H1 (cell line): ENCODE measurements at regions not wholly inside any gene's neighbourhood (a gene's known extent, or its start where the extent isn't known, plus 50 kb on each side); places are given as distances from the start of the nearest gene placed in this dataset.

ENCODE experiments used
- CTCF ChIA-PET: fragments of 300-600 bp; sonication (Branson Sonifier 250); formaldehyde crosslinking; loops from one replicate; lab custom pipeline; 2021; ENCODE audit not compliant: partially characterized antibody; lab: Charles Lee
- POLR2A ChIA-PET: fragments of 300-600 bp; sonication (Branson Sonifier 250); formaldehyde crosslinking; loops from one replicate; lab custom pipeline; 2021; ENCODE audit warnings: inconsistent platforms; ENCODE audit not compliant: partially characterized antibody; lab: Charles Lee
- DNase-seq, 2 experiments: peaks; one replicate each; pipeline versions ENCODE4 v3.0.0 to v3.0.0-alpha.2; 2010 to 2022; ENCODE audit warnings: low spot score in 2 of 2, low read depth in 1 of 2, mixed read lengths in 1 of 2
- FAIRE-seq: peaks from 2 replicates; lab custom pipeline; 2011; peaks lifted over from hg19 to GRCh38; lab: Jason Lieb, UNC
- H2AFZ ChIP-seq: 2 replicates; pipeline ENCODE4 v1.8.1; 2012; ENCODE audit warnings: low read length, inconsistent platforms
- H2AK5ac ChIP-seq: 2 replicates; pipeline ENCODE4 v1.6.1; 2013; ENCODE audit warnings: low read depth, low read length
- H2BK120ac ChIP-seq: replicated peaks from 2 replicates; pipeline ENCODE3; 2013; ENCODE audit warnings: low read depth, low read length, inconsistent platforms
- H2BK12ac ChIP-seq: 2 replicates; pipeline ENCODE4 v1.6.1; 2013; ENCODE audit warnings: low read depth, low read length
- H2BK15ac ChIP-seq: 2 replicates; pipeline ENCODE4 v1.6.1; 2013; ENCODE audit warnings: low read length
- H2BK20ac ChIP-seq: 2 replicates; pipeline ENCODE4 v1.6.1; 2013; ENCODE audit warnings: low read length
- H2BK5ac ChIP-seq: 2 replicates; pipeline ENCODE4 v1.6.1; 2013; ENCODE audit warnings: low read depth, low read length
- H3K14ac ChIP-seq: 2 replicates; pipeline ENCODE4 v1.6.1; 2013; ENCODE audit warnings: inconsistent platforms; ENCODE audit not compliant: insufficient read length
- H3K18ac ChIP-seq: 2 replicates; pipeline ENCODE4 v1.6.1; 2013; ENCODE audit warnings: low read length; ENCODE audit errors: extremely low read depth
- H3K23ac ChIP-seq: 2 replicates; pipeline ENCODE4 v1.6.1; 2013; ENCODE audit warnings: inconsistent platforms; ENCODE audit not compliant: insufficient read length
- H3K23me2 ChIP-seq: 2 replicates; pipeline ENCODE4 v1.6.1; 2013; ENCODE audit warnings: low read depth, low read length
- H3K27ac ChIP-seq: 2 replicates; pipeline ENCODE4 v1.6.1; 2011; ENCODE audit warnings: low read depth, low read length, inconsistent platforms
- H3K27me3 ChIP-seq, 4 experiments: replicated peaks in 1 of 4; 1 replicate in 1 of 4; 2 replicates in 3 of 4; pipeline versions ENCODE4 v1.6.1 to v1.8.1; 2011 to 2013; ENCODE audit warnings: low read length in 3 of 4, mild to moderate bottlenecking in 3 of 4, inconsistent platforms in 2 of 4, mixed read lengths in 2 of 4, moderate library complexity in 1 of 4; ENCODE audit not compliant: control insufficient read depth in 3 of 4, insufficient read depth in 3 of 4; ENCODE audit errors: extremely low read depth in 1 of 4
- H3K36me3 ChIP-seq, 4 experiments: 2 replicates each; pipeline versions ENCODE4 v1.6.1 to v1.8.1; 2011 to 2013; ENCODE audit warnings: mild to moderate bottlenecking in 4 of 4, low read length in 3 of 4, moderate library complexity in 2 of 4, control low read depth in 1 of 4, inconsistent platforms in 1 of 4; ENCODE audit not compliant: insufficient read depth in 4 of 4, control insufficient read depth in 2 of 4
- H3K4ac ChIP-seq: replicated peaks from 2 replicates; pipeline ENCODE3; 2013; ENCODE audit warnings: low read length, low read depth, mixed read lengths, inconsistent platforms; ENCODE audit not compliant: insufficient read length
- H3K4me1 ChIP-seq, 4 experiments: replicated peaks in 1 of 4; 1 replicate in 1 of 4; 2 replicates in 3 of 4; pipeline versions ENCODE4 v1.6.1 to v1.8.1; 2011 to 2013; ENCODE audit warnings: low read length in 3 of 4, inconsistent platforms in 2 of 4, mixed read lengths in 1 of 4; ENCODE audit not compliant: insufficient read depth in 4 of 4, control insufficient read depth in 3 of 4
- H3K4me2 ChIP-seq, 2 experiments: 2 replicates each; pipeline versions ENCODE4 v1.6.1 to v1.8.1; 2011 to 2013; ENCODE audit warnings: low read depth in 2 of 2, low read length in 2 of 2, control low read depth in 1 of 2, inconsistent platforms in 1 of 2, mild to moderate bottlenecking in 1 of 2; ENCODE audit not compliant: insufficient read depth in 1 of 2
- H3K4me3 ChIP-seq, 4 experiments: fragments of 200-600, 300-600 bp in 1 of 4; sonication (generic), shearing (Covaris generic), sonication (Bioruptor Twin) in 1 of 4; 2 replicates each; pipeline versions ENCODE4 v1.5.1 to v1.8.1; 2011 to 2016; ENCODE audit warnings: low read length in 4 of 4, low read depth in 3 of 4, control low read depth in 2 of 4, inconsistent platforms in 2 of 4, mild to moderate bottlenecking in 2 of 4, mixed read lengths in 1 of 4, moderate library complexity in 1 of 4; ENCODE audit not compliant: insufficient read depth in 2 of 4; ENCODE audit errors: extremely low read depth in 1 of 4
- H3K56ac ChIP-seq: replicated peaks from 2 replicates; pipeline ENCODE3; 2013; ENCODE audit warnings: low read depth, mild to moderate bottlenecking, mixed read lengths, low read length, inconsistent platforms; ENCODE audit not compliant: insufficient read length
- H3K79me1 ChIP-seq: 2 replicates; pipeline ENCODE4 v1.6.1; 2013; ENCODE audit warnings: low read depth, low read length, control low read depth
- H3K79me2 ChIP-seq, 2 experiments: 2 replicates each; pipeline versions ENCODE4 v1.6.1 to v1.8.1; 2012 to 2013; ENCODE audit warnings: low read length in 2 of 2, mild to moderate bottlenecking in 2 of 2, inconsistent platforms in 1 of 2; ENCODE audit not compliant: insufficient read depth in 2 of 2, control insufficient read depth in 1 of 2
- H3K9ac ChIP-seq, 4 experiments: replicated peaks in 1 of 4; 1 replicate in 1 of 4; 2 replicates in 3 of 4; pipeline versions ENCODE4 v1.6.1 to v1.8.1; 2011 to 2013; ENCODE audit warnings: low read depth in 3 of 4, low read length in 3 of 4, control low read depth in 2 of 4, mild to moderate bottlenecking in 2 of 4, moderate library complexity in 2 of 4, inconsistent platforms in 1 of 4; ENCODE audit errors: extremely low read depth in 1 of 4
- H3K9me3 ChIP-seq, 2 experiments: 2 replicates each; pipeline versions ENCODE4 v1.6.1 to v1.8.1; 2012 to 2013; ENCODE audit warnings: mild to moderate bottlenecking in 2 of 2, moderate library complexity in 2 of 2, control low read depth in 1 of 2, inconsistent platforms in 1 of 2, low read depth in 1 of 2, low read length in 1 of 2, mixed read lengths in 1 of 2; ENCODE audit not compliant: insufficient read depth in 2 of 2
- H4K20me1 ChIP-seq, 2 experiments: replicated peaks in 1 of 2; 2 replicates each; pipeline versions ENCODE3 to v1.8.1; 2011 to 2013; ENCODE audit warnings: inconsistent platforms in 2 of 2, low read length in 2 of 2, mild to moderate bottlenecking in 1 of 2; ENCODE audit not compliant: insufficient read depth in 2 of 2, control insufficient read depth in 1 of 2
- H4K5ac ChIP-seq: 2 replicates; pipeline ENCODE4 v1.6.1; 2013; ENCODE audit warnings: low read length, low read depth, mixed read lengths, inconsistent platforms; ENCODE audit not compliant: insufficient read length
- H4K8ac ChIP-seq: 2 replicates; pipeline ENCODE4 v1.8.0; 2013; ENCODE audit warnings: mild to moderate bottlenecking, moderate library complexity, low read length, inconsistent platforms; ENCODE audit not compliant: insufficient read depth; ENCODE audit errors: extremely low read depth
- H4K91ac ChIP-seq: replicated peaks from 2 replicates; pipeline ENCODE3; 2013; ENCODE audit warnings: low read length, mixed read lengths, inconsistent platforms; ENCODE audit not compliant: insufficient read length
- KDM4A ChIP-seq: IDR thresholded peaks from one replicate; pipeline ENCODE4 v1.7.1; 2012; ENCODE audit warnings: low read depth, mild to moderate bottlenecking, moderate library complexity, low read length, inconsistent platforms; ENCODE audit not compliant: severe bottlenecking
- RBBP5 ChIP-seq: IDR thresholded peaks from 2 replicates; pipeline ENCODE4 v1.7.1; 2012; ENCODE audit warnings: low read depth, mild to moderate bottlenecking, inconsistent platforms, low read length, moderate library complexity, borderline replicate concordance
- SIN3A ChIP-seq, 2 experiments: IDR thresholded peaks in 1 of 2; conservative IDR thresholded peaks in 1 of 2; 2 replicates each; pipeline ENCODE4 v1.6.1; 2011 to 2012; ENCODE audit warnings: low read length in 2 of 2, improper control_type of control experiment in 1 of 2, low read depth in 1 of 2, mild to moderate bottlenecking in 1 of 2
- TCF12 ChIP-seq: IDR thresholded peaks from 2 replicates; pipeline ENCODE4 v1.6.1; 2011; ENCODE audit warnings: low read depth, mild to moderate bottlenecking, low read length
- YY1 ChIP-seq: IDR thresholded peaks from 2 replicates; pipeline ENCODE4 v1.6.1; 2011; ENCODE audit warnings: low read depth, mild to moderate bottlenecking, low read length
- ZNF274 ChIP-seq: IDR thresholded peaks from 2 replicates; pipeline ENCODE4 v1.7.0; 2012; ENCODE audit warnings: low read length, borderline replicate concordance; ENCODE audit errors: extremely low read depth
- WGBS, 2 experiments: shearing (Covaris generic) in 1 of 2; methylation state at CpG; one replicate each; pipeline versions ENCODE4 v1.1.6 to v1.1.7; 2013 to 2015; ENCODE audit warnings: low lambda C conversion rate in 2 of 2, mixed read lengths in 2 of 2, inconsistent platforms in 1 of 2, low coverage in 1 of 2, missing lambda C conversion rate in 1 of 2; ENCODE audit not compliant: insufficient replicate concordance in 2 of 2, insufficient coverage in 1 of 2, insufficient read length in 1 of 2; ENCODE audit errors: extremely low coverage in 1 of 2, missing lambda C conversion rate in 1 of 2; 5-methylcytosine and 5-hydroxymethylcytosine counted together

DNA sequence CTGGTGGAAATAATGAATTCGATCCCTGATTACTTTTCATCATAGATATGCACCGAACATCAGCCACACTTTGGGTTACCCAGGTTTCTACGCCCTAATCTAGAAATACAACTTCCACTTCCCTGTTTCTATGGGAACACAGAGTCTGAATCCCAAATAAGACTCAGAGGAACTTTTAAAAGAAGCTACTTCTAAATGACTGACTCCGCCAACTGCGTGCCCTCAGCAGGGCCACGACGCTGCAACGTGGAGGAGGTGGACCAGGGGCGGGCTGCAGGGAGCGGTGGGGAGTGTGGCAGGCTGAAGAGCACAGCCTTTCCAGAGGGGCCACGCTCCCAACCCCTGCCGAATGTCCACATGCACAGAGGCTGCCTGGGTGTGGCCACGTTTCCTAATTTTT, 304.0 kb downstream of the SHANK2 start:
- Histone ChIP-seq H3K27ac (no peak overlapping the region), H3K79me2 (peaks cover 0 to 2% of the 10 kb centered on the region in 2 experiments; a peak in 1 of 4 replicates), H4K5ac (no peak overlapping the region), H2AK5ac (no peak overlapping the region), H3K4me1 (peaks cover 0 to 6% (median 0%) of the 10 kb centered on the region in 4 experiments; a peak in 1 of 7 replicates), H4K8ac (no peak overlapping the region)
- TF ChIP-seq ZNF274 = no peak
- TF ChIP-seq YY1 = no peak
- no peak for TF ChIP-seq KDM4A
- no peak for TF ChIP-seq SIN3A (conservative IDR thresholded peaks at IDR 0.05 in 1 of 2, IDR thresholded peaks at IDR 0.05 in 1 of 2; ENCODE audit: low read depth in 1 of 2, low read length in 2 of 2)
- TF ChIP-seq TCF12 = no peak
- no peak for TF ChIP-seq RBBP5
- TF ChIP-seq, all 59 proteins: peak for 0
- H3K23ac ChIP-seq = no peak overlapping the region
- FAIRE-seq (no peak), DNase-seq (no peak)
- H2BK15ac ChIP-seq = no peak overlapping the region
- POLR2A ChIA-PET = no interaction called here
- no peak overlapping the region for H2BK5ac ChIP-seq
- H3K14ac ChIP-seq = no peak overlapping the region
- peaks cover 8% of the 10 kb centered on the region; the same call in 1 of the 2 replicates for H3K23me2 ChIP-seq
- no peak overlapping the region for H2BK120ac ChIP-seq
- peaks cover 4 to 15% of the 10 kb centered on the region in 2 experiments; a peak in 3 of 4 replicates for H3K9me3 ChIP-seq
- no peaks in the 10 kb centered on the region for H4K20me1 ChIP-seq
- no peak overlapping the region for H3K9ac ChIP-seq
- no peak overlapping the region for H4K91ac ChIP-seq
- H3K4me2 ChIP-seq = no peak overlapping the region
- no peaks in the 10 kb centered on the region for H3K27me3 ChIP-seq
- H3K56ac ChIP-seq = no peak overlapping the region
- H2AFZ ChIP-seq = no peak overlapping the region
- H3K36me3 ChIP-seq = no peaks in the 10 kb centered on the region; a peak in 3 of 8 replicates
- 94% methylated on average over 11 of the region's 13 CpGs; no CpG with 5 or more reads in 1 of the 2 experiments for WGBS, 2 experiments
- H2BK12ac ChIP-seq = no peak overlapping the region
- no peak overlapping the region for H3K18ac ChIP-seq
- peak overlapping the region; percentile 17 for H3K4ac ChIP-seq
- H3K4me3 ChIP-seq = no peak overlapping the region
- CTCF ChIA-PET = interaction anchor here (0.8 to 1.9 kb wide), 7 partner anchors 15 to 246 kb away, joined by 3 to 6 read pairs (median 3); no protein-coding TSS in a partner anchor
- H2BK20ac ChIP-seq = no peak overlapping the region
- H3K79me1 ChIP-seq = peaks cover 2% of the 10 kb centered on the region; the same call in 1 of the 2 replicates
